ENCODE measurements at regions not wholly inside any gene's neighbourhood (a gene's known extent, or its start where the extent isn't known, plus 50 kb on each side); places are given as distances from the start of the nearest gene placed in this dataset.

- H3K36me3 ChIP-seq (ENCODE audit: control insufficient read depth, insufficient read depth, low read length) = no peaks in the 10 kb centered on the region
- H3K4me1 ChIP-seq (ENCODE audit: control insufficient read depth, insufficient read depth, low read length) = no peaks in the 10 kb centered on the region
- H3K79me1 ChIP-seq (ENCODE audit: low read depth in 1 of 2, low read length in 2 of 2) = no peaks in the 10 kb centered on the region
- H3K27ac ChIP-seq (ENCODE audit: insufficient read depth, low read length) = no peak overlapping the region
- H2BK5ac ChIP-seq (ENCODE audit: low read depth, low read length, poor library complexity, severe bottlenecking) = no peak overlapping the region
- no peak overlapping the region for H2BK15ac ChIP-seq (ENCODE audit: low read depth, low read length)
- H2AK5ac ChIP-seq (ENCODE audit: low read depth, low read length) = no peak overlapping the region
- H3K27me3 ChIP-seq (ENCODE audit: control insufficient read depth, insufficient read depth, low read length) = no peaks in the 10 kb centered on the region
- H4K8ac ChIP-seq (ENCODE audit: low read depth in 2 of 2, low read length in 2 of 2) = 0 out of 4 replicates have a peak overlapping the region, but pooled peaks of 1 of the 2 experiments have one; percentile 25
- H3K4ac ChIP-seq (ENCODE audit: low read depth, low read length) = no peak overlapping the region
- no peak overlapping the region for H3K9ac ChIP-seq (ENCODE audit: low read depth, low read length)
- ChIA-PET CTCF (no interaction called here), POLR2A (ENCODE audit: unreplicated experiment) (no interaction called here)
- no CpG with 5 or more reads among the region's 2 CpGs for WGBS, 2 experiments (ENCODE audit: extremely low coverage in 2 of 2, insufficient read length in 1 of 2)
- no peak overlapping the region for H3K18ac ChIP-seq (ENCODE audit: low read depth, low read length)
- peak; percentile 53; the same call in 1 of the 2 replicates for ATAC-seq (ENCODE audit: low read depth)
- no peak overlapping the region; the same call in 1 of the 2 replicates for H2BK120ac ChIP-seq (ENCODE audit: low read depth, low read length)
- no peak overlapping the region for H3K4me3 ChIP-seq (ENCODE audit: insufficient read depth, low read depth, low read length)
- peak; percentile 61 for DNase-seq
- H3K4me2 ChIP-seq (ENCODE audit: low read depth, low read length) = no peak overlapping the region
- no peak overlapping the region for H2AFZ ChIP-seq (replicated peaks; ENCODE audit: low read length, poor library complexity)
- no peak overlapping the region; the same call in 1 of the 2 replicates for H3K14ac ChIP-seq (replicated peaks; ENCODE audit: low read depth, low read length)
- intact Hi-C loops (cut with micrococcal nuclease) = no loop called here
- H3K56ac ChIP-seq (ENCODE audit: extremely low read depth, insufficient read depth, low read length) = no peak overlapping the region
- no peaks in the 10 kb centered on the region for H4K20me1 ChIP-seq (ENCODE audit: insufficient read depth, low read length)
- no peak overlapping the region for H2BK20ac ChIP-seq (ENCODE audit: low read depth, low read length)
- H4K91ac ChIP-seq (ENCODE audit: insufficient read depth, low read depth, low read length) = no peak overlapping the region
- peak; percentile 65 for TF ChIP-seq CEBPB (IDR thresholded peaks at IDR 0.05; ENCODE audit: low read depth, low read length)
- no peak for TF ChIP-seq ELK1 (IDR thresholded peaks at IDR 0.05; ENCODE audit: borderline replicate concordance, low read depth, low read length)
- 0 out of 2 replicates have a peak, but pooled peaks have one; percentile 32 for TF ChIP-seq FOS (IDR thresholded peaks at IDR 0.05; ENCODE audit: low read depth, low read length)
- dilution Hi-C loops (cut with HindIII; ENCODE audit: low sequenced_read_pairs, unreplicated experiment) = no loop called here
- H3K23ac ChIP-seq (ENCODE audit: low read depth, low read length) = no peak overlapping the region
- in situ Hi-C loops (cut with MboI; ENCODE audit: low sequenced_read_pairs) = no loop called here
- H4K5ac ChIP-seq (ENCODE audit: low read depth, low read length) = no peak overlapping the region
- no peaks in the 10 kb centered on the region for H3K9me3 ChIP-seq (ENCODE audit: control insufficient read depth, insufficient read depth, low read length)
- BruUV-seq (replicated peaks) = no TSS peak
- H3K9me1 ChIP-seq (ENCODE audit: insufficient read depth, low read length) = no peaks in the 10 kb centered on the region
- no peak overlapping the region for H2AK9ac ChIP-seq (replicated peaks; ENCODE audit: low read depth, low read length, poor library complexity)
These were observed 447.8 kb upstream of the BCHE start for GRCh38 chr3:166285001-166285400.

Data from IMR-90 (cell line).